MCF 10A (cell line): ENCODE measurements at regions not wholly inside any gene's neighbourhood (a gene's known extent, or its start where the extent isn't known, plus 50 kb on each side); places are given as distances from the start of the nearest gene placed in this dataset.

Source experiments
- BruUV-seq: library from RNA; stranded (reverse); fragments of 400-500 nt; replicated peaks from 2 replicates; lab custom pipeline; 2021; lab: Mats Ljungman, UMichigan
- CTCF ChIA-PET: fragments of 300-600 bp; sonication (Branson Sonifier 250); formaldehyde crosslinking; extraction: SDS; loops from one replicate; lab custom pipeline; 2021; ENCODE audit warnings: antibody characterized with exemption, inconsistent platforms; lab: Yijun Ruan, JAX
- POLR2A ChIA-PET: fragments of 300-600, 350-650 bp; sonication (Branson Sonifier 250); formaldehyde crosslinking; extraction: SDS; loops from one replicate; lab custom pipeline; 2020; ENCODE audit warnings: antibody characterized with exemption, inconsistent platforms; lab: Yijun Ruan, JAX
- DNase-seq: peaks from one replicate; pipeline ENCODE4 v3.0.0-alpha.2; 2018; ENCODE audit not compliant: unreplicated experiment
- H3K27ac Mint-ChIP-seq: one replicate; pipeline ENCODE4 v1.8.0; 2022; ENCODE audit warnings: mild to moderate bottlenecking, low read depth, mixed read lengths; ENCODE audit not compliant: unreplicated experiment
- H3K27me3 Mint-ChIP-seq: one replicate; pipeline ENCODE4 v1.8.0; 2022; ENCODE audit warnings: mixed read lengths; ENCODE audit not compliant: insufficient read depth, unreplicated experiment
- H3K36me3 Mint-ChIP-seq: one replicate; pipeline ENCODE4 v1.8.0; 2022; ENCODE audit warnings: mild to moderate bottlenecking, moderate library complexity, mixed read lengths; ENCODE audit not compliant: insufficient read depth, unreplicated experiment
- H3K4me1 Mint-ChIP-seq: one replicate; pipeline ENCODE4 v1.8.0; 2022; ENCODE audit warnings: mixed read lengths; ENCODE audit not compliant: insufficient read depth, unreplicated experiment
- H3K4me3 Mint-ChIP-seq: one replicate; pipeline ENCODE4 v1.8.0; 2022; ENCODE audit warnings: mild to moderate bottlenecking, moderate library complexity, mixed read lengths; ENCODE audit not compliant: unreplicated experiment
- H3K9me3 Mint-ChIP-seq: one replicate; pipeline ENCODE4 v1.8.0; 2022; ENCODE audit warnings: mixed read lengths; ENCODE audit not compliant: unreplicated experiment
- intact Hi-C: fragments of 100-400 bp; cut with micrococcal nuclease; formaldehyde crosslinking; loops from 2 replicates; pipeline ENCODE4 v1.14.1; 2022
- TF ChIP-seq, protein P1 (sequence below): fragments of 200-600 bp; IDR thresholded peaks from one replicate; pipeline ENCODE4 v1.8.0; 2022; ENCODE audit warnings: antibody characterized with exemption, mild to moderate bottlenecking; ENCODE audit not compliant: unreplicated experiment

DNA sequence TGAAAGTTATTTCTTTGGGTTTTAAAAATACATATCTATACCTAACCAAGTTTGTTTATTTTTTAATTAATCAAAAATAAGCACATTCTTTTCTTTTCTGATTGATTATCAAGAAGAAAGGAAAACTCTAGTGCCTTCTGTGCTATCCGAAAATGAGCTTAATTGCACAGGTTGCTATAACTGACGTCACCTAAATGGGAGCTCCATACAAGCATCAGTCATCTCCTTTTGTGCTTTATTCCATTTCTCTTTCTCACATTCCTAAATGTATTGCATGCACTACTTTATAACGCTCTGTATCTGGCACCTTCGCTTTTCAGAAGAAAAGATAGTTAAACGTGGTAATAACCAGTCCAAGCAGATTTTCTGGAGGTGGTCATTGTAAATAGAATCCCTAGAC is 675.0 kb downstream of the STPG2 start:
- no peak for DNase-seq
- BruUV-seq: no TSS peak
- Mint-ChIP-seq H3K27ac (no peak overlapping the region), H3K36me3 (no peaks in the 10 kb centered on the region), H3K27me3 (no peaks in the 10 kb centered on the region), H3K4me1 (no peaks in the 10 kb centered on the region), H3K9me3 (no peaks in the 10 kb centered on the region), H3K4me3 (no peak overlapping the region)
- intact Hi-C loops: no loop called here
- TF ChIP-seq, protein P1, sequence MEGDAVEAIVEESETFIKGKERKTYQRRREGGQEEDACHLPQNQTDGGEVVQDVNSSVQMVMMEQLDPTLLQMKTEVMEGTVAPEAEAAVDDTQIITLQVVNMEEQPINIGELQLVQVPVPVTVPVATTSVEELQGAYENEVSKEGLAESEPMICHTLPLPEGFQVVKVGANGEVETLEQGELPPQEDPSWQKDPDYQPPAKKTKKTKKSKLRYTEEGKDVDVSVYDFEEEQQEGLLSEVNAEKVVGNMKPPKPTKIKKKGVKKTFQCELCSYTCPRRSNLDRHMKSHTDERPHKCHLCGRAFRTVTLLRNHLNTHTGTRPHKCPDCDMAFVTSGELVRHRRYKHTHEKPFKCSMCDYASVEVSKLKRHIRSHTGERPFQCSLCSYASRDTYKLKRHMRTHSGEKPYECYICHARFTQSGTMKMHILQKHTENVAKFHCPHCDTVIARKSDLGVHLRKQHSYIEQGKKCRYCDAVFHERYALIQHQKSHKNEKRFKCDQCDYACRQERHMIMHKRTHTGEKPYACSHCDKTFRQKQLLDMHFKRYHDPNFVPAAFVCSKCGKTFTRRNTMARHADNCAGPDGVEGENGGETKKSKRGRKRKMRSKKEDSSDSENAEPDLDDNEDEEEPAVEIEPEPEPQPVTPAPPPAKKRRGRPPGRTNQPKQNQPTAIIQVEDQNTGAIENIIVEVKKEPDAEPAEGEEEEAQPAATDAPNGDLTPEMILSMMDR: no peak
- POLR2A ChIA-PET: no interaction called here
- CTCF ChIA-PET: no interaction called here

DNA sequence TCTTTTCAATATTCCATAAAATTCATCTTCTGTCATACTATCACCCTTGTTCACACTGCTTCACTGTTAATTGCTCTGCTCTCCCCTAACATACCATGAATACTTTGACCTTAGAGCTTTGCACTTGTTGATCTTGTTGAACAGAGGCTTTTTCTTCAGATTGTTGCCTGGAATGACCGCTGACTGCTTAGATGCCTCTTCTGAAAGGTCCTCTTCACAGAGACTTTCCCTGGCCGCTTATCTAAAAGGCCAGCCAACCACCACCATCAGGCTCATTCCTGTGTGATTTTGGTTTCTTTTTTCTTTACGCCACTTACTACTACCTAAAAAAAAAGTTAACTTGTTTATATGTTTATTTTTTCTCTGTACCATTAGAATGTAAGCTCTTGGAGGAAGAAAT is 667.7 kb downstream of the STPG2 start:
- H3K4me1 Mint-ChIP-seq: no peaks in the 10 kb centered on the region
- H3K9me3 Mint-ChIP-seq: no peaks in the 10 kb centered on the region
- DNase-seq: no peak
- TF ChIP-seq, protein P1: no peak
- H3K36me3 Mint-ChIP-seq: no peaks in the 10 kb centered on the region
- BruUV-seq: no TSS peak
- ChIA-PET CTCF (no interaction called here), POLR2A (no interaction called here)
- intact Hi-C loops: no loop called here
- no peaks in the 10 kb centered on the region for H3K27me3 Mint-ChIP-seq
- no peak overlapping the region for H3K27ac Mint-ChIP-seq
- no peak overlapping the region for H3K4me3 Mint-ChIP-seq

DNA sequence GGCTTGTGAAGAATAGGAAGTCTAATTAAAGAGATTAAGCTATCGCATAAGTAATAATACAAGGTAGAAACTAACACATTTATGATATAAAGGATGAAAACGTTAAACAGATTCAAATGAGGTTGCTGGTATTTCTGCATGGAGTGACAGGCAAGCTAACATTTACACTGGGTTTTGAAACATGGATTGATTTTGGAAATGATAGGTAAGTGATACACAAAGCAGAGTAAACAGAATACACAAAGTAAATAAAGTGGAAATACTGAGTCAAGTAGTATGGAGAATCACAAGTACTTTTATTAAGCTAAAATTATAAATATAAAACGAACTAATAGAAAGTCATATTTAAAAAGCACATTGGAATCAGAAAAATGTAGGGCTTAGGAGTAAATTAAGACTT is 665.3 kb downstream of the STPG2 start:
- Mint-ChIP-seq H3K4me1 (no peaks in the 10 kb centered on the region), H3K9me3 (no peaks in the 10 kb centered on the region), H3K4me3 (no peak overlapping the region), H3K36me3 (no peaks in the 10 kb centered on the region), H3K27ac (no peak overlapping the region), H3K27me3 (no peaks in the 10 kb centered on the region)
- TF ChIP-seq, protein P1: no peak
- BruUV-seq: no TSS peak
- ChIA-PET POLR2A (no interaction called here), CTCF (no interaction called here)
- DNase-seq: no peak
- intact Hi-C loops: no loop called here

DNA sequence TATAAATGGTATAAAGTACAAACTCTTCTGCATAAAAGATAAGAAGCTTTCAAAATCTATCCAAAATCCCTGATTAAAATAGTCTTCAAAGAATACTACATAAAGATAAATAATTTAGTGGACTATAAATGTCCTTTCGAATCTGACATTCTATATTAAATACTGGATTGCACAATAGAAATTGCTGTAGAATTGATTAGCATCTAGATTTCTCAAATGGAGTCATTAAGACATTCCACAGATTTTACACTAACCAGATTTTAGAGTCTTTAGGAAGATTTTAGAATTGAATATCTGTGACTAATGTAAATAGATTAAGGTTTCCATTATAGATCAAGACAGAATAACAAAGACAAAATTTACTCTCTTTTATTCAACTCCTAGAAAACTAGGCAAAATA is 663.9 kb downstream of the STPG2 start:
- POLR2A ChIA-PET: no interaction called here

More for the DNA sequence above, 663.9 kb downstream of the STPG2 start:
- CTCF ChIA-PET: no interaction called here
- no peak for DNase-seq
- no TSS peak for BruUV-seq
- no peak overlapping the region for H3K27ac Mint-ChIP-seq
- no peaks in the 10 kb centered on the region for H3K4me1 Mint-ChIP-seq
- TF ChIP-seq, protein P1: no peak
- no peaks in the 10 kb centered on the region for H3K9me3 Mint-ChIP-seq
- no peak overlapping the region for H3K4me3 Mint-ChIP-seq
- H3K27me3 Mint-ChIP-seq: no peaks in the 10 kb centered on the region
- no peaks in the 10 kb centered on the region for H3K36me3 Mint-ChIP-seq
- intact Hi-C loops: no loop called here
